Sigmoid colon (tissue), 6 donors: ENCODE measurements at regions not wholly inside any gene's neighbourhood (a gene's known extent, or its start where the extent isn't known, plus 50 kb on each side); places are given as distances from the start of the nearest gene placed in this dataset.

ENCODE experiments used
- DNase-seq: peaks from one replicate; pipeline ENCODE4 v3.0.0-alpha.2; 2019
- H3K27ac ChIP-seq, 4 donors: fragments of 200-600 bp; sonication (generic); one replicate each; pipeline ENCODE4 v1.5.1; 2016 to 2019; ENCODE audit warnings: mild to moderate bottlenecking in 1 of 4
- H3K27me3 ChIP-seq, 3 donors: fragments of 200-600 bp; sonication (generic); one replicate each; pipeline ENCODE4 v1.5.1; 2019; ENCODE audit warnings: mild to moderate bottlenecking in 1 of 3
- H3K36me3 ChIP-seq, 4 donors: fragments of 200-600 bp; sonication (generic); one replicate each; pipeline ENCODE4 v1.5.1; 2016 to 2019
- H3K4me1 ChIP-seq, 4 donors: fragments of 200-600 bp; sonication (generic); one replicate each; pipeline ENCODE4 v1.5.1; 2017 to 2019
- H3K4me3 ChIP-seq, 4 donors: fragments of 200-600 bp; sonication (generic); one replicate each; pipeline ENCODE4 v1.5.1; 2017 to 2019; ENCODE audit warnings: mild to moderate bottlenecking in 2 of 4, moderate library complexity in 1 of 4
- H3K9me3 ChIP-seq, 4 donors: fragments of 200-600 bp in 3 of 4; sonication (generic) in 3 of 4; one replicate each; pipeline versions ENCODE4 v1.5.1 to v1.6.1; 2013 to 2019
- EP300 ChIP-seq, 4 donors: sonication (generic); formaldehyde crosslinking; IDR thresholded peaks; one replicate each; pipeline ENCODE4 v1.6.1; 2017; ENCODE audit warnings: antibody characterized with exemption in 4 of 4
- POLR2A ChIP-seq, 2 donors: fragments of 450-650 bp; IDR thresholded peaks; one replicate each; pipeline ENCODE4 v1.6.1; 2016; ENCODE audit warnings: antibody characterized with exemption in 2 of 2, mild to moderate bottlenecking in 2 of 2, moderate library complexity in 2 of 2
- POLR2AphosphoS5 ChIP-seq, 4 donors: sonication (generic); formaldehyde crosslinking; IDR thresholded peaks; one replicate each; pipeline ENCODE4 v1.6.1; 2017; ENCODE audit warnings: antibody characterized with exemption in 4 of 4
- WGBS, 2 donors: extraction: QIAGEN DNeasy Blood & Tissue Kit; methylation state at CpG; one replicate each; pipeline ENCODE4 v1.1.7; 2013; 5-methylcytosine and 5-hydroxymethylcytosine counted together
- intact Hi-C: fragments of 100-400 bp; cut with DNase I; formaldehyde crosslinking; loops from one replicate; pipeline ENCODE4 v1.15.1; 2023
- small RNA-seq, 3 donors: library from RNA; depleted of rRNA; stranded (forward); fragments of <200 nt; gene quantifications; one replicate each; pipeline ENCODE3, GENCODE V24; 2016
- TF ChIP-seq, protein P1 (sequence below), 4 experiments: fragments of 450-650 bp in 3 of 4; fragments of 200-600 bp in 1 of 4; IDR thresholded peaks; one replicate each; pipeline ENCODE4 v1.5.1; 2016 to 2019; ENCODE audit warnings: antibody characterized with exemption in 4 of 4, mild to moderate bottlenecking in 3 of 4, moderate library complexity in 2 of 4
- donor health status: healthy with polysubstance abuse.
- donor health status: healthy.

DNA sequence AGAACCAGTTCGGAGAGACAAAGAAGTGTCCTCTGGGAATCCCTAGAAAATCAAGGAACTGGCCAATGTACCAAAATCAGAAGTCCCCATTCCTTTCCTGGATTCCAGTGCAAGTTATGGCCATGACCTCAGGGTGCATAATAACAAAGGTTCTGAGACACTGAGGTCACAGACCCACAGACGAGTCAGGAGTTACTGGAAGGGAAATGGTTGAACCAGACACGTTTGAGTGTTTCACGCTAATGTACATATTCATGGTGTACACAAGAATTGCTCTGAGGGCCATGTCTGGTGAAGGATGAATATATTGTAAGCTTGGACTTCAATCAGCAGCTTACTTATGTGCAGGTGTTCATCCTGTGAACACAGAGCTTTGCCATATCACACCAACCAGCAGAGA is 58.6 kb upstream of the KLHL29 start:
- intact Hi-C loops = no loop called here
- no peak for TF ChIP-seq POLR2A (IDR thresholded peaks at IDR 0.05)
- TF ChIP-seq, protein P1, sequence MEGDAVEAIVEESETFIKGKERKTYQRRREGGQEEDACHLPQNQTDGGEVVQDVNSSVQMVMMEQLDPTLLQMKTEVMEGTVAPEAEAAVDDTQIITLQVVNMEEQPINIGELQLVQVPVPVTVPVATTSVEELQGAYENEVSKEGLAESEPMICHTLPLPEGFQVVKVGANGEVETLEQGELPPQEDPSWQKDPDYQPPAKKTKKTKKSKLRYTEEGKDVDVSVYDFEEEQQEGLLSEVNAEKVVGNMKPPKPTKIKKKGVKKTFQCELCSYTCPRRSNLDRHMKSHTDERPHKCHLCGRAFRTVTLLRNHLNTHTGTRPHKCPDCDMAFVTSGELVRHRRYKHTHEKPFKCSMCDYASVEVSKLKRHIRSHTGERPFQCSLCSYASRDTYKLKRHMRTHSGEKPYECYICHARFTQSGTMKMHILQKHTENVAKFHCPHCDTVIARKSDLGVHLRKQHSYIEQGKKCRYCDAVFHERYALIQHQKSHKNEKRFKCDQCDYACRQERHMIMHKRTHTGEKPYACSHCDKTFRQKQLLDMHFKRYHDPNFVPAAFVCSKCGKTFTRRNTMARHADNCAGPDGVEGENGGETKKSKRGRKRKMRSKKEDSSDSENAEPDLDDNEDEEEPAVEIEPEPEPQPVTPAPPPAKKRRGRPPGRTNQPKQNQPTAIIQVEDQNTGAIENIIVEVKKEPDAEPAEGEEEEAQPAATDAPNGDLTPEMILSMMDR (IDR thresholded peaks at IDR 0.05) = no peak
- TF ChIP-seq EP300 (IDR thresholded peaks at IDR 0.05) = no peak
- TF ChIP-seq POLR2AphosphoS5 (IDR thresholded peaks at IDR 0.05) = no peak
- H3K36me3 ChIP-seq = no peaks in the 10 kb centered on the region
- H3K9me3 ChIP-seq = no peaks in the 10 kb centered on the region
- no peak overlapping the region for H3K4me3 ChIP-seq
- DNase-seq = no peak
- no peak overlapping the region for H3K27ac ChIP-seq
- H3K4me1 ChIP-seq = peaks cover 0 to 34% (median 19%) of the 10 kb centered on the region in 4 donors
- H3K27me3 ChIP-seq = no peaks in the 10 kb centered on the region
- WGBS, 2 donors = 78 to 79% methylated on average over 4 of the region's 4 CpGs

GRCh38 chr2:23327416-23327815 is 57.6 kb upstream of the KLHL29 start:
- no peak for TF ChIP-seq POLR2AphosphoS5 (IDR thresholded peaks at IDR 0.05)
- no peak for TF ChIP-seq EP300 (IDR thresholded peaks at IDR 0.05)
- TF ChIP-seq, protein P1 (IDR thresholded peaks at IDR 0.05) = no peak
- Histone ChIP-seq H3K4me1 (peaks cover 0 to 32% (median 18%) of the 10 kb centered on the region in 4 donors), H3K4me3 (no peak overlapping the region), H3K9me3 (no peaks in the 10 kb centered on the region), H3K27ac (no peak overlapping the region), H3K27me3 (no peaks in the 10 kb centered on the region), H3K36me3 (no peaks in the 10 kb centered on the region)
- WGBS, 2 donors = 91 to 93% methylated on average over 5 of the region's 5 CpGs
- DNase-seq = no peak
- intact Hi-C loops = no loop called here

DNA sequence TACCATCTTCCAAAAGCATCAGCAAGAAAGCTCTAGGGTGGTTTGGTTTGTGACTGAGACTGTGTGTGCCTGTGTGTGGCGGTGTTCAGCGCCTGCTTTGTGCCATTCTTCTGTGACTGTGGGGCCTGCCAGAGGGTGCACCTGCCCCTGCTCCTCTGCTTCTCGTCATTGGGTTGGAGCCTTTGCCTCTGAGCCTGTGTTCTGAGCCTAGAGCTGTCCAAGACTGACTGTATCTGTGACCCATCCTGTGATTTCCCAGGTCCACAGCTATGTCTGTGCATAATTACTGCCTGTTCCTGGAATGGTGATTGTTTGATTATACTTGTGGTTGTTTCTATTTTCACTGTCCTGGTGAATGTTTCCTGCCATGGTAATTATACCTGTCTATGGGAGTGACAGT is 57.1 kb upstream of the KLHL29 start:
- Histone ChIP-seq H3K9me3 (no peaks in the 10 kb centered on the region), H3K36me3 (no peaks in the 10 kb centered on the region), H3K27me3 (no peaks in the 10 kb centered on the region), H3K27ac (no peak overlapping the region), H3K4me3 (no peak overlapping the region), H3K4me1 (peaks cover 0 to 27% (median 14%) of the 10 kb centered on the region in 4 donors)
- intact Hi-C loops = no loop called here
- no peak for DNase-seq
- 70 to 74% methylated on average over 3 of the region's 3 CpGs for WGBS, 2 donors
- TF ChIP-seq EP300 (IDR thresholded peaks at IDR 0.05) (no peak), POLR2AphosphoS5 (IDR thresholded peaks at IDR 0.05) (peak in 2 of 4 donors; percentile 15 to 27)

DNA sequence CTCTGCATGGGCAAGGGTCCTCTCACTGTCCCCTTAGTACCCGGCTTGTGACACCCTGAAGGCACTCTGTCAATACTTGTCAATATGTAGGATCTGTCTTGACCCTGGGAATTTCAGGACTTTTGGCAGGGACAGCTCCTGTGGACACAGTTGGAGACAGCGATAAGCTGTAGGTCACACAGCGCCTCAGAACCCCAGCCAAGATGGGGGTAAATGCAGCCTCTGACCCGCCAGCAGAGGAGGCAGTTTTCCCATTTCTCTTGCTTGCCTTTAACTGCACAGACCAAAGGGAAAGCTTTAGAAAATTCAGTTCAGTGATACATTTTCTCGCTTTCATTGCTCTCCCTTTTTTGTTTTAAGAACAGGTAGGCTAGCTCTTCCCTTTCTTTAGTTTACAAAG is 54.8 kb upstream of the KLHL29 start:
- no peak overlapping the region for H3K4me3 ChIP-seq

More for the DNA sequence above, 54.8 kb upstream of the KLHL29 start:
- Histone ChIP-seq H3K27ac (no peak overlapping the region), H3K36me3 (no peaks in the 10 kb centered on the region), H3K4me1 (peaks cover 0 to 19% (median 8%) of the 10 kb centered on the region in 4 donors), H3K27me3 (no peaks in the 10 kb centered on the region), H3K9me3 (no peaks in the 10 kb centered on the region)
- no peak for DNase-seq
- whole genome bisulfite sequencing, 2 donors = 57 to 71% methylated on average over 5 of the region's 5 CpGs
- intact Hi-C loops = no loop called here
- TF ChIP-seq, protein P1 (IDR thresholded peaks at IDR 0.05) = no peak
- TF ChIP-seq POLR2AphosphoS5 (IDR thresholded peaks at IDR 0.05) = no peak
- no peak for TF ChIP-seq EP300 (IDR thresholded peaks at IDR 0.05)
- no peak for TF ChIP-seq POLR2A (IDR thresholded peaks at IDR 0.05)

Small RNAs in the stretch of these regions (small RNA-seq; reads per million reads assigned to genes)
- gene AC099799.1 = 0 reads per million in 3 donors
- 0 reads per million in 3 donors for gene RN7SL117P
- 0.12 to 0.75 (median 0.36) reads per million in 3 donors for gene RNA5SP87
